ENCODE measurements at regions not wholly inside any gene's neighbourhood (a gene's known extent, or its start where the extent isn't known, plus 50 kb on each side); places are given as distances from the start of the nearest gene placed in this dataset.

DNA sequence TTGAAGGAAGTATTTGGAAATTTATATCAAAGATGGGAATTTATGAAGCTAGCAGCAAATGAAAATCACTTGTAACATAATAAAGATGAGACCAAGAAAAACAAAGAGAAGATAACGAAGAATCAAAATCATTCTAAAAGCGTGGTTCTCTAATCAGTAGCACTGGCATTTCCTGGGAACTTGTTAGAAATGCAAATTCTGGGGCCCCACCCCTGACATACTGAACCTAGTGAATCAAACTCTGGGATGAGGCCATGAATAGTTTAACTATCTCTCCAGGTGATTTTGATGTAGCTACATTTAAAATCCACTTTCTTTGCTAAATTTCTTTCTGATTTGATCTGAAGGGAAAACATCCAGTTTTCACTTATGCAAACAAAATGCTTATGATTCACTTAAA lies 1075.6 kb downstream of the HACE1 start:
- BruUV-seq (replicated peaks), result no TSS peak
- no peaks in the 10 kb centered on the region for H4K20me1 ChIP-seq (replicated peaks; ENCODE audit: control insufficient read depth, extremely low read depth, insufficient read depth, low read length)
- dilution Hi-C loops (cut with MboI; ENCODE audit: extremely low pct_ligation_motif_present, low sequenced_read_pairs), result no loop called here
- FAIRE-seq (no peak), DNase-seq (ENCODE audit: low read depth, low spot score) (no peak)
- H3K27me3 ChIP-seq (ENCODE audit: control insufficient read depth in 2 of 2, insufficient read depth in 2 of 2, low read length in 2 of 2), result no peaks in the 10 kb centered on the region
- CTCF ChIA-PET, result no interaction called here
- H3K27ac ChIP-seq (ENCODE audit: insufficient read depth, low read depth, low read length), result no peak overlapping the region
- H3K9me3 ChIP-seq (replicated peaks; ENCODE audit: control insufficient read depth, insufficient read depth, low read length), result no peaks in the 10 kb centered on the region
- H3K4me3 ChIP-seq (replicated peaks in 1 of 3; ENCODE audit: insufficient read depth in 1 of 3, low read depth in 1 of 3, low read length in 3 of 3), result no peak overlapping the region
- no peak overlapping the region for H3K4me2 ChIP-seq (ENCODE audit: insufficient read depth, low read length)
- no peaks in the 10 kb centered on the region for H3K4me1 ChIP-seq (ENCODE audit: control insufficient read depth, extremely low read depth, insufficient read depth, low read length)
- H3K36me3 ChIP-seq (ENCODE audit: control insufficient read depth in 2 of 2, extremely low read depth in 1 of 2, insufficient read depth in 2 of 2, low read length in 2 of 2), result no peaks in the 10 kb centered on the region
- H3K9ac ChIP-seq (replicated peaks; ENCODE audit: extremely low read depth, insufficient read depth, low read length), result no peak overlapping the region
- POLR2A ChIA-PET, result no interaction called here
- no peak overlapping the region for H2AFZ ChIP-seq (ENCODE audit: low read depth, low read length)
- no peaks in the 10 kb centered on the region for H3K79me2 ChIP-seq (ENCODE audit: control insufficient read depth, insufficient read depth, low read length)
- intact Hi-C loops (cut with micrococcal nuclease), result no loop called here
- TF ChIP-seq, protein P1, sequence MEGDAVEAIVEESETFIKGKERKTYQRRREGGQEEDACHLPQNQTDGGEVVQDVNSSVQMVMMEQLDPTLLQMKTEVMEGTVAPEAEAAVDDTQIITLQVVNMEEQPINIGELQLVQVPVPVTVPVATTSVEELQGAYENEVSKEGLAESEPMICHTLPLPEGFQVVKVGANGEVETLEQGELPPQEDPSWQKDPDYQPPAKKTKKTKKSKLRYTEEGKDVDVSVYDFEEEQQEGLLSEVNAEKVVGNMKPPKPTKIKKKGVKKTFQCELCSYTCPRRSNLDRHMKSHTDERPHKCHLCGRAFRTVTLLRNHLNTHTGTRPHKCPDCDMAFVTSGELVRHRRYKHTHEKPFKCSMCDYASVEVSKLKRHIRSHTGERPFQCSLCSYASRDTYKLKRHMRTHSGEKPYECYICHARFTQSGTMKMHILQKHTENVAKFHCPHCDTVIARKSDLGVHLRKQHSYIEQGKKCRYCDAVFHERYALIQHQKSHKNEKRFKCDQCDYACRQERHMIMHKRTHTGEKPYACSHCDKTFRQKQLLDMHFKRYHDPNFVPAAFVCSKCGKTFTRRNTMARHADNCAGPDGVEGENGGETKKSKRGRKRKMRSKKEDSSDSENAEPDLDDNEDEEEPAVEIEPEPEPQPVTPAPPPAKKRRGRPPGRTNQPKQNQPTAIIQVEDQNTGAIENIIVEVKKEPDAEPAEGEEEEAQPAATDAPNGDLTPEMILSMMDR (IDR thresholded peaks at IDR 0.05; ENCODE audit: extremely low read depth in 1 of 2, insufficient read depth in 1 of 2, low read depth in 1 of 2, low read length in 2 of 2), result no peak
- TF ChIP-seq EZH2 (IDR thresholded peaks at IDR 0.05; ENCODE audit: borderline replicate concordance, low read depth, low read length, severe bottlenecking) (no peak), JUN (IDR thresholded peaks at IDR 0.05; ENCODE audit: borderline replicate concordance, insufficient read depth, insufficient read length, low read depth) (no peak)
- no peaks in the 10 kb centered on the region for H3K9me1 ChIP-seq (replicated peaks; ENCODE audit: control insufficient read depth, extremely low read depth, insufficient read depth, low read length)

DNA sequence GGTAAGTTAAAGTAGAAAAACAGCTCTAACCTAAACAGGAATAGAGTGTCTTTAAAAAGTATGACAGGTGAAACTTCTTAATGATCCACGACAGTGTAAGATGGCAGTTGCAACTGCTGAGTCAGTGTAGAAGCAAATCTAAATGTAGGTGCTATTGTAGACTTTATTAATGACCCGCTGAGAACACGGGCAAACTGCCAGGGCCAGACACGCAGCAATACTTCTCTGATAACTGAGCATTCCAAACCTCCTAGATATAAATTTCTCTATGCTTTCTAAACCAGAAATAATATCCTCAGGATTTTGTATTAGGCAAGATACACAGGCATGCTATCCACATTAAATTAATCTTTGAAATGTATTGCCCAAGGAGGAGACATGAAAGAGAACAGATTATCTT lies 1076.4 kb downstream of the HACE1 start:
- intact Hi-C loops (cut with micrococcal nuclease), result no loop called here
- no peaks in the 10 kb centered on the region for H3K4me1 ChIP-seq (ENCODE audit: control insufficient read depth, extremely low read depth, insufficient read depth, low read length)
- no peak overlapping the region for H2AFZ ChIP-seq (ENCODE audit: low read depth, low read length)
- no peaks in the 10 kb centered on the region for H3K27me3 ChIP-seq (ENCODE audit: control insufficient read depth in 2 of 2, insufficient read depth in 2 of 2, low read length in 2 of 2)
- no peaks in the 10 kb centered on the region for H3K79me2 ChIP-seq (ENCODE audit: control insufficient read depth, insufficient read depth, low read length)
- H3K9ac ChIP-seq (replicated peaks; ENCODE audit: extremely low read depth, insufficient read depth, low read length), result no peak overlapping the region
- POLR2A ChIA-PET, result no interaction called here
- no peak overlapping the region for H3K4me2 ChIP-seq (ENCODE audit: insufficient read depth, low read length)
- no peak for FAIRE-seq
- dilution Hi-C loops (cut with MboI; ENCODE audit: extremely low pct_ligation_motif_present, low sequenced_read_pairs), result no loop called here
- TF ChIP-seq GATA2 (IDR thresholded peaks at IDR 0.05; ENCODE audit: insufficient read depth, insufficient read length, low read depth, low read length) (no peak), POLR2A (IDR thresholded peaks at IDR 0.05; ENCODE audit: low read depth, low read length) (no peak), JUN (IDR thresholded peaks at IDR 0.05; ENCODE audit: borderline replicate concordance, insufficient read depth, insufficient read length, low read depth) (no peak), EZH2 (IDR thresholded peaks at IDR 0.05; ENCODE audit: borderline replicate concordance, low read depth, low read length, severe bottlenecking) (no peak)
- CTCF ChIA-PET, result no interaction called here
- BruUV-seq (replicated peaks), result no TSS peak
- H3K36me3 ChIP-seq (ENCODE audit: control insufficient read depth in 2 of 2, extremely low read depth in 1 of 2, insufficient read depth in 2 of 2, low read length in 2 of 2), result no peaks in the 10 kb centered on the region
- H4K20me1 ChIP-seq (replicated peaks; ENCODE audit: control insufficient read depth, extremely low read depth, insufficient read depth, low read length), result no peaks in the 10 kb centered on the region
- H3K27ac ChIP-seq (ENCODE audit: insufficient read depth, low read depth, low read length), result no peak overlapping the region
- no peak overlapping the region for H3K4me3 ChIP-seq (replicated peaks in 1 of 3; ENCODE audit: insufficient read depth in 1 of 3, low read depth in 1 of 3, low read length in 3 of 3)
- no peaks in the 10 kb centered on the region for H3K9me3 ChIP-seq (replicated peaks; ENCODE audit: control insufficient read depth, insufficient read depth, low read length)
- peak; percentile 28 for DNase-seq (ENCODE audit: low read depth, low spot score)
- no peaks in the 10 kb centered on the region for H3K9me1 ChIP-seq (replicated peaks; ENCODE audit: control insufficient read depth, extremely low read depth, insufficient read depth, low read length)

Measured in endothelial cell of umbilical vein (primary cell).